HUDEP-2 (cell line): ENCODE measurements at regions not wholly inside any gene's neighbourhood (a gene's known extent, or its start where the extent isn't known, plus 50 kb on each side); places are given as distances from the start of the nearest gene placed in this dataset.

Source experiments
- DNase-seq, 76 experiments: peaks; one replicate each; lab custom pipeline; 2025; ENCODE audit not compliant: unreplicated experiment in 76 of 76; lab: John Stamatoyannopoulos, UW

DNA sequence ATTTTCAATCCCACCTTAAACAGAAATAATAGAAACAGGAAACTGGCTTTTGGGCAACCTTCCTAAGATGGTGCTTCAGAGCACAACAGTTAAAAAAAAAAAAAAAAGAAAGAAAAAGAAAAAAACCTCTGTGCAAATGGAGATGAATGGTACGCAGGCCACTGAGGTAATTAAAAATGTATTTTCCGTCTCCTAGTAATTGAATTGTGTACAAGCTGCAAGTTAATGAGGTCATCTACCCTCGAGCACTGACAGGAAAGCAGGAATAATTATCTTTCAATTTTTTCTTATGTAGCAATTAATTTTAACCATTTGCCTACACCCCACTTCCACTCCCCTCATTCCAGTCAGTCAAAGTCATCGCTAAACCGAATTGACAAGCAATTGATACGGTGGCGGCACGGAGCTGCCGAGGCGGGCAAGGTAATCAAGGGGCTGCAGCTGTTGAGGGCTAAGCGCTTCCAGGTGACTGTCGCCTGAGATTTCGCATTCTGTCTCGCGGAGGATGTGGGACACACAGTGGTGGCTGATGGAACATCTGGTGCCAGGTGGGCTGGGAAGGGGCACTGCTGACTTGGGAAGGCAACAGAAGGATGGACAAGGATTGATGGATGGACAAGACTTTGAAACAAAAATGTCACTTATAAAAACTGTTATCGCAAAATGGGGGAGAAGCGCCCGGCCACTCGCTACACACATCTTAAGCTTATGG is 109.4 kb downstream of the RCN1 start:
- DNase-seq: no peak

DNA sequence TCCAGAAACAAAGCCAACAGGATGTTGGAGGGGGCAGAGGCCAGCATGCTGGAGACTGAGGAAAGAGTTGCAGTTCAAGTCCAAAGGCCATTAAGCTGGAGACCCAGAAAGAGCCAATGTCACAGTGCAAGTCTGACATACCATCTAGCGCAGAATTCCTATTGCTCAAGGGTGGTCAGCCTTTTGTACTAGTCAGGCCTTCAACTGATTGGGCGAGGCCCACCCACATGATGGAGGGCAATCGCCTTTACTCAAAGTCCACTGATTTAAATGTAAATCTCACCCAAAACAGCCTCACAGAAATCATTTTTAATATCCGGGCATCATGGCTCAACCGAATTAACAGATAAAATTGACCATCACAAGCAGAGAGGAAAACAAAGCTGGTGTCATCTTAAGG is 113.9 kb downstream of the RCN1 start:
- DNase-seq: no peak

DNA sequence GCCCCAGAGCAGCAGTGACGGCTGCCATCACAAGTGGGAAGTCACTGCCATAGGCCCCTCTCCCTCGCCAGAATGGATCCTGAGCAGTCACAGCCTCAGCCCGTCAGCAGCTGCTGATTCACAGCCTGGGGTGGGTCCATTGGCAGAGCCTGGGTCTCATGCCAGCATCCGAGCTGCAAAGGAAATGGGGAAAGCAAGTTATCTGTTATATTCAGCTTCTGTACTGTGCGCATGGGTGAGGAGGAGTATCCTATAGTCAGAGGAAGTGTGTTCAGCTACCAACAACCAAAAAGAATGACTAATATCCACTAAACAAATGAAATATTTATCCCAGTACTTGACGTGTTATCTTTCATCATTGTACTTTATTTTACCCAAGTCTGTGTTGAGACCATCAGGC is 119.7 kb downstream of the RCN1 start:
- no peak for DNase-seq

DNA sequence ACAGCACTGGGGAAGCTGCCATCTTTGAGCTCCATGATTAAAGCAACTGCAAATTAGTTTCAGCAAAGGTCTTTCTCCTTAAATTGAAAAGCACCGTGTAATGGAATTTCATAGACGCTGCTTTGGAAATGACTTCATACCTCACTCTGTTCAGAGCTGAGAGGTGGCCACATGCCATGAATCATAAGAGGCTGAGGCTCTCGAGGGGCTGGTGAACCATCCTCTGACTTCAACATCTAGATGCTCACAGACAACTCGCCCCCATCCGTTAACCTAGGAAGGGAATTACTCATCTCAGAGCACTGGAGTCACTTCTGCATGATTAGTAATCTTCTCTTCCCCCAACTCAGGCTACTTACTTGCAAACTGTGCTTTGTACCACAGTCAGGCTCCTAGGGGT is 122.3 kb downstream of the RCN1 start:
- DNase-seq: no peak

DNA sequence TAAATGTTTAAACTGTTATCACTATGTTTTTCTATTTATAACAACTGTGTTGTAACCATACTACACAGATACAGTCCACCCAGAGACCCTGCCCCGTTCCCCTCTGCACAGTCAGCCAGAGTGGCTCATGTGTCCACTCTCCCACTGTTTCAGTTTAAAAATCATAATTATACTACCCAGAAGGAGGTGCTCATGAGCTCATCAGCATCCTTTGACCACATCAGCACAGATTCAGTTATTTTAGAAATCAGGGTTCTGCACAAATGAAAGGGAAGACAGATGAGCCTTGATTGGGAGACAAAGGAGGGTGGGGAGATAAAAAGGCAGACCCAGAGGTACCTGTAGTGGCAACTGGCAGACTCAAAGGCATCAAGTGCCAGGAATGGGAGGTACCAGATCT is 124.3 kb downstream of the RCN1 start:
- DNase-seq: no peak

DNA sequence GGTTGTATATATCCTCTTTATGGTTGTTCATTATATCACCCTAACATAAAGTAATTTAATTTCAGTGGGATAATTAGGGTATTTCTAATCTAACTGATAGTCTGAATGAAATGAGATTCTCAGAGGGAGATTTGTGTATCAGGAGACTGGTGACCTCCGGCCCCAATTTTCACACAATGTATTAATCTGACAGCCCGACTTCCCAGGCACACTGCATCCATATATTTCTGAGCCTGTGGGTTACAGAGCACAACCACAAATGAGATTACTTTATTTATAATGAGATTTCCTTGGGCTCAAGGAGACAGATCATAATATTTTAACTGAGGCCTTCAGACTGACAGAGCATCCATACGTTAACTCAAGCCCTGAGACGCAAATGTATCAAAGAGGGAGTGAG is 125.9 kb downstream of the RCN1 start:
- no peak for DNase-seq

DNA sequence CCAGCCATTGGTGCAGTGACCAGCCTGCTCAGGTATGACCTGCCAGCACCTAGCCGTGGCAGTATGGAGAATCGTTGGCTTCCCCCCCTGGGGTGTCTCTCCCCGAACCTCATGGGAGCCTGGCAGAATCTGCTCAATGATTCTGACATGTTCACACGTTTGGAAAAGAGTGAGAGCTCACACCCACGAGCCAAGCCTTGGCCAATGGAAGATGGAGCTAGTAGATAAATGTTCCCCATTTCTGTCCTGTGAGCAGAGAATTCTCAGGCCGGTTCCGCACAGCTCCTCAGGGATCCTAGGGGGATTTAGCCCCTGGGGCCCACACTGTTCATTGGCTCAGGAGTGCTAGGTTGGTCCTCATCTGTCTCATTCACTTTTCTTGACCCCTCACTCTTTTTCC is 128.4 kb downstream of the RCN1 start:
- no peak for DNase-seq

DNA sequence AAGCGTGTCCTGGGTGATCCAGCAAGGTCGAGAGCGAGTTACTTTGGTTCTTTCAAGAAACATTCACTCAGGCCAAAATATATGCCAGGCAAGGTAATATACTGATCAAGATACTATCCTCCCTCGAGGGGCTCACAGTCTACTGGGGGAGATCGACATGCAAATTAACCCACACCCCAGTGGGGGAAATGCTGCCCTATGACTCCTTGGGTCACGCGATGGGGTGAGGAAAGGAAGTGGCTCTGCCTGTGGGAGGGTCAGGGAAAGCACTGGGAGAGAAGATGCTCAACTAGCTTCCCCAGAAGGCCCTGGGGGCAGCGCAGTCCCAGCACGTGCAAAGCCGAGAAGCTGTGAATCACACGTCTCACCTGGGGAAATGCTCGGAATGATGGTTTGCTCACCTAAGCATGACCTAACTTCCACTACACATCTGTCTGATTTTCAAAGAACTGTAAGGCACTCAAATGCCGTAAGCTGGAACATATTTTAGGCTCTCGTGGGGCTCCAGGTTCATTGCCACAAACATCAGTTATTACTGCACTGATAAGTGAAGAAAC is 130.7 kb downstream of the RCN1 start:
- no peak for DNase-seq

DNA sequence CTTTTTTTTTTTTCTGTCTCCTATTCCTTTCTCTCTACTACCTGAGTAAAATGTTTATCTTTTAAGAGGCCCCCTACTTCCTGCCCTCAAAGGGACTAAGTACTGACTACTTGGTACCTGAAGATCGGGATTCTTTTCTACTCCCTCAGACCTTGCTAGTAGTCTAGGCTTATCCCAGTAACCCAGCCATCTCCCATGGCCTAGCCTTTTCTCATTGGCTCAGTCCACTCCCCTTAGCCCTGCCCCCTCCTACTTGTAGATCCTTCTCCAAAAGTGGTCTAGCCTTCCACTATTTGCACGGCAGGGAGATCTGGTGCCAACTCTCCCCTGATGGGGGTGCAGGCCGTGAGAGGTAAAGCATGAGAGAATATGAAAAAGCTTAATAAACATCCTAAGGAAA is 133.7 kb downstream of the RCN1 start:
- no peak for DNase-seq

DNA sequence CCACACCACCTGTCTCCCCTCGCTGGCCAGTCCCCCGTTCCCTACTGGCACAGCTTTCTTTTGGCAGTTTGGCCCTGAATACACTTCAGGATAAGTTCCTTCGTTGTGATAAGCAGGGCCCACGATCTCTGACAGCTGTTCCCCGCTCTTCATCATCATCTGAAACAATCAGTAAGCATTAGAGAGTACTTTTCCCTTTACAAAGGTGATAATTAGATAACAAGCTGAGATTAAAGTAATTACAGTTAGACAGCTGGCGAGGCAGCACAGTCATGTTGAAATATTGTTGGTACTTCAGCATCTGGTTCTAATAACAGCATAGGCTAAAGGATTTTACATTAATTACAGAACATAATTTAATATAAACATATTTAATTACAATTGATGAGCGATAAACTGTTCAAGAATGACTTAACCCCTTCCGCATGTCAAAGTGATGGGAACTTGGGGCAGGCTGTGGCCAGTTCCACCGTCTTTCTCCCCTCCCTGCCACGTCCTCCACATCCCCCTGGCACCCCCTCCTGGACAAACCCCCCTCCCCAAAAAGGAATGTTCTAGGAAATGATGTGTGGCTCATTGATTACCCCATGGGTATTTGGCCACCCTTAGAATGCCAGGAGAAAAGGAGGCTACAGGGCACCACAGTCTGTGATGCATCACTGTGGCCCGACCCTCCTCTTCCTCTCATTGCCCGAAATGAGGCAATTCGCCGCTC is 134.9 kb downstream of the RCN1 start:
- no peak for DNase-seq

DNA sequence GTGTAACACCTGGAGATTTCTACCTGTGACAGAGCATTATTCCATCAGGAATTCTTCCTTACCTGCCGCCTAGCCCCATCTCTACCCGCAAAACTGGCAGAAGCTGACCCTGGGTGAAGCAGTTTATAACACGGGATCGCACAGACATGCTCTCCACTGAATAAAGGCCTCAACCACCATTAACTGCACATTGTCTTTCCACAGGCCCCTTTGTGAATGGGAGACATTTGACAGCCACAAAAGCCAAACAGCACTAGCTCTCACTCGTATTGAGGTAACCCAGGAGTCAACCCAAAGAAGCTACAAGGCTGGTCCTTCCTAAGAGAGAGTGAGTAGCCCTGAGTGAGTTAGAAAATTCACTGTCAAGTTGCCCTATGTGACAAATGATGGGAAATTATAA is 135.6 kb downstream of the RCN1 start:
- no peak for DNase-seq

DNA sequence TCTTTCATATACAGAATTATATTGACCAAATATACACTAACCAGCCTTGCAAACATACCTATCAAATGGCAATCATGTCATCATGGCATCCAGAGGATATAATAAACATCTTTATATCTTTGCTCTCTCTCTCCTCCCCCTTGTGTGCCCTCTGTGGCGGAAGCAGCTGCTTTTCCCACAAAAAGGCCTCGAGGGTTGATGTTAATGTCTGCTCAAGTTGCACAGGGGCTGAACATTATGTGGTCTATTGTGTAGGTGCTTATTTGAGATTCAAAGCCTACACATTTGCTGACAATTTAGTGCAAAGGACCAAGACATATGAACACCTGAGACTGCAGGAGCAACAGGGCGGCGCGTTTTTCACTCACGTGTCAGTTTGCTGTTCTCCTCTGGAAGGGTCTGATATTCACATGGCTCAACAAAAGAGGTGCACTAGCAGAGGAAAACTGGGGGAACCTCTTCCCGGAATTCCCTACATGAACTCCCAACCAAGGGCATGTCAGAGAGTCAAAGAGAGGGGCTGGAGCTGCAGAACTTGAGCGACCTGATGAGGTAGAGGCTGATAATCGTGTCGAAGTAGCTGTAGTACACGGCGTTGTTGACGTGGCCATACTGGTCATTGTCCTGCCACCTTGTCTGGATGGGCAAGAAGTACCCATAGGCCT is 138.8 kb downstream of the RCN1 start:
- no peak for DNase-seq

DNA sequence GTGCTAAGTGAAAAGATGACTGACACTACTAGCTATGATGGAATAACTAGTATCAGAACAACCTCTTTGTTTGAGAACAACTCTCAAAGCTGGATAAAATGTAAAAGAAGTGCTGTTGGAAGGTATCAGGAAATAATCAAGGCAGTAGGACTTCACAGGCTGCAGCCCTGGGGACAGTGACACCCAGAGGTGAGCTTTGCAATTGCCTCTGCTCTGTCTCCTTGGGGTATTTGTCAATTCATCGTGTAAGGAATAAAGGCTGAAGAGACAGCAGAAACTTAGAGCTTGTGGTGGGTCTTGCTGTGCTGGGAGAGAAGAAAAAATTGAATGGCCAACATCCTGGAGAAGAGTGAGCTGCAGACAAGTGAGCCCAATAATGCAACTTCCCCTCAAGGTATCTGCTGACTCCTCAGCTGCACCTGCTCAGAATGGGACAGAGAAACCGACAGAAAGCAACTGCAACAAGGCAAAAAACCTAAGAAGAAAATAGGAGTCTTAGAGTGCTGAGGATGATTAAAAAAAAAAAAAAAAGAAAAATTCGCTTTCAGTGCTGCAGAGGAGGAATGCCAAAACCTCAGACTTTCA is 141.1 kb downstream of the RCN1 start:
- peak in 17 of 76 experiments; percentile 1 to 35 (median 8) for DNase-seq

DNA sequence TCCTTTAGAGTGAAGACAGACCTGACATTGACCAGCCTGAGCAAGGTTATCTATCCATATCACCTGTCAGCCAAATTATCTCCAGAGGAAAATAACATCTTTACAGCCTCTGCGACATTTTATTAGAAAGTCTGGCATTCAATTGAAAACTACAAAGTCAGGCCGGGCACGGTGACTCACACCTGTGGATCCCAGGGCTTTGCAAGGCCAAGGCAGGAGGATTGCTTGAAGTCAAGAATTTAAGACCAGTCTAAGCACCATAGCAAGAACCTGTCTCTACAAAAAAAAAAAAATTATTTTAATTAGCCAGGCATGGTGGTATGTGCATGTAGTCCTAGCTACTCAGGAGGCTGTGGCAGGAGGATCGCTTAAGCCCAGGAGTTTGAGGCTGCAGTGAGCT is 141.6 kb downstream of the RCN1 start:
- DNase-seq: no peak

DNA sequence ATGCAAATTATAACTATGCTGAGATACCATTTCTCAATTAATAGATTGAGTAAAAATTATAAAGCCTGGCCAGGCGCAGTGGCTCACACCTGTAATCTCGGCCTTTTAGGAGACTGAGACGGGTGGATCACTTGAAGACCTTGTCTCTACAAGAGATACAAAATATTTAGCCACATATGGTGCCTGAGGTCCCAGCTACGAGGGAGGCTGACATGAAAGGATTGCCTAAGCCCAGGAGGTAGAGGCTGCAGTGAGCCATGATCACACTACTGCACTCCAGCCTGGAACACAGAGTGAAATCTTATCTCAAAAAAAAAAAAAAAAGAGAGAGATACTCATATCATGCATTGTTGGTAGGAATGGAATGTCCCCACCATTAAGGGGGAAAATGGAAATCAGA is 142.4 kb downstream of the RCN1 start:
- no peak for DNase-seq

DNA sequence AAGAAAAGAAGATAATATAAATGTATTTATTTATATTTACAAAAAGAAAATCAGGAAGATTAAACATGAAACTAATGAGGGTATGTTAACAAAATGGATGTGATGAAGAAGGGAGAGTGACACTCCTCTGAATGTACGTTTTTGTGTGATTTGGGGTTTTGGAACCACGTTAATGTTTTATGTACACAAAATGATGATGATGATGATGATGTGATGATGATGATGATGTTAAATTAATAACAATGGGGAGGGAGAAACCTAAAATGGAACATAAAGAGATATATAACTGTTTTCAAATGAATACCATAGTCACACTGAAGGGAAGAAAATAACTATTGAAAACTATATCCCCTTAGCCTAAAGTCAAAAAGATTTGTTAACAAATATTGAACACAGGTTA is 143.1 kb downstream of the RCN1 start:
- no peak for DNase-seq

DNA sequence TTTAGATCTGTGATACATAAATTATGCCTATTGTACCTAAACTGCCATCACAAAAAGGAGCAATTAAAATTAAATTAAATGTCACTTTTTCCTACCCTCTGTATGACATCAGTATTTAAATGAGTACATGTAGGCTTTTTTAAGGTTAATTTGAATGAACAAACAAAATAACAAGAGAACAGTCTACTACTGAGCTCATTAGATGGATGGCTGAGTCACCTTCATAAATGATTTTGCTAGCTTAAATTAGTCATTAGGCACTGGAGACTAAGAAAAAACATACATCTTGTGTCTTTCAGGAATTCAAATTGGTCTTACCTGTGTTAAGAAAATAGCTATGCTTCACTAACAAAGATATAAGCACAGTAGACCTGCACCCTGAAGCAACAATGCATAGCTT is 153.6 kb downstream of the RCN1 start:
- no peak for DNase-seq

DNA sequence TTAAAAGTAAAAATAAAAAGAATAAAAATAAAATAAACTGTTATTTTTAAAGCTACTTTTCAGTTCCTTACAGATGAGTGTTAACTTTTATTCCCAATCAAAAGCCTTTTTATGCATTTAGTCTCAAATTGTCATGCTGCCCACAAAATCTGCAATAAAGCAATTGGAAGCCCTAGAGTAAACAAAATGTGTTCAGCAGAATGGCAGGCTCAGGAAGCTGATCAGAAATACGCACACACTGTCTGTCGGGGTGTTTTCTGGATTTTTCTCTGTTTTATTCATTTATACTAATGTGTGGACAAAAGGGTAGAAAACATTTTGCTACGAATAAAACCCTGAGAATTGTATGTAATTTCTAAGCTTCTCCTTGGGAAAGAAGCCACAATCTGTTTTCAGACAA is 162.8 kb downstream of the RCN1 start:
- DNase-seq: no peak

DNA sequence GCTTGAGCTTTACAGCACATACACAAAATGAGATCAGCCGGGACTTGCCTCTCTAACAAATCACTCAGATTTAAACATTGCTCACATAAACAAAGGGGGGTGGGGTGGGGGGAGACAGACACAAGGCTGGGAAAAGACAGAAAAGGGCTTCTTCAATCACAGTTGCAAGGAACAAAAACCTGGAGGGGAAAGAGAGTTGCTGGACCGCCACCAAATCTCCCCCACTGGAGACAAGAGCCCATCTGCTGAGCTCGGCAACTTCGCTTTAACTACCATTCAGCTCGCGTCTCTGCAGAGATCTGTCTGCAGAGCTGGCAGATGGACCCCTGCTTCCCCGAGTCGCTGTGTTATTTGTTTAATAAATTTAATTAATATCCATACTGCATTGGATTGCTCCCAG is 165.0 kb downstream of the RCN1 start:
- no peak for DNase-seq

DNA sequence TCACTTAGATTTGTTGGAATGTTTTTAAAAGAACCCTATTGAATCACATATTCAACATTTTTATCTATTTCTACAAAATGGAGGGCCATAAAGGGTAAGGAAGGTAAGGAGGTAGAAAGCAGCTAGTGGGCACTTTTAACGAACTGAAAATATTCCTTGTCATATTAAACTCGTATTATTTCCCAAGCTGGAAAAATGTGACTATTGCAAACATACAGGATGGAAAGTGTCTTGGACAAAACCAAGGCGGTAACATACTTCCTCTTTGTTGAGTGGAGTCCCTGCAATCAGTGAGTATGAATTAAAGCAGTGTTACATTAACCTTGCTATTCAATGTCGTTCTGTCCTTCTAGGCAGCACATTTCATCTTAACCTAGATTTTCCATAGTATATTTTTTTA is 165.6 kb downstream of the RCN1 start:
- no peak for DNase-seq

DNA sequence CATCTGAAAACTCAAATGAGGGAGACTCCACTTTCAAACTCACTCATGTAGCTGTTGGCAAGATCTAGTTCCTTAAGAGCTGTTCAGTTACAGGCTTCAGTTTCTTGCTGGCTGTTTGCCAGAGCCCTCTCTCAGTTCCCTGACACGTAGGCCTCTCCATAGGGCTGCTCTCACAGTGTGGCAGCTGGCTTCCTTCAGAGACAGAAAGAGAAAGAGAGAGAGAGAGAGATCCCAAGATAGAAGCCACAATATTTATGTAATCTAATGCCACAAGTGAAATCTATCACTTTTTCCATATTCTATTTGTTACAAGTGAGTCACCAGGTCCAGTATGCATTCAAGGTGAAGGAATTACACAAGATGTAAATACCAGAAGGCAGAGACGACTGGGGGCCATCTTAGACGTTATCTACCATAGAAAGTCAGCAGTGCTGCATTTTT is 168.8 kb downstream of the RCN1 start:
- peak in 2 of 76 experiments; percentile 1 for DNase-seq
